ENCODE measurements at regions not wholly inside any gene's neighbourhood (a gene's known extent, or its start where the extent isn't known, plus 50 kb on each side); places are given as distances from the start of the nearest gene placed in this dataset.

DNA sequence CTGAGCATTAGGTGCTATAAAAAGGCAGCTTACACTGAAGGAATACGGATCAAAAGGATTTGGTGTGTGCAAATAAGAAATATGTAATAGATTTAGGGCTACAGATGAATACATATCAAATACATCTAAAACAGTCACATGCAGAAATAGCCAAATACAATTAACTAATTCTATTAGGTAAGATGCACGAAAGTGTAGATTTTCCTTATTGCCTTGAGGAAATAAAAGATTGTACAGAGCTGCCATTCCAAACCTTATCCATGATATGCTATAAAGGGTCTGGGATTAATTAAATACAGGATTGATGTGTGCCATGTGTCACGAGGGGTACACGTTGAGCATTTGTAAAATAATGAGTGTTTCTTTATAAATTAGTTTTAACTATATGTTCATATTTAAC is 107.0 kb upstream of the ELOVL6 start:
- Histone ChIP-seq H4K8ac (replicated peaks; ENCODE audit: insufficient read length, low read depth, low read length) (no peak overlapping the region), H2AK5ac (ENCODE audit: insufficient read length, low read length) (no peak overlapping the region), H3K14ac (ENCODE audit: insufficient read depth, low read length) (no peak overlapping the region), H3K56ac (ENCODE audit: insufficient read length, low read depth, low read length) (no peak overlapping the region), H3K79me1 (ENCODE audit: insufficient read depth, low read depth, low read length, poor library complexity, severe bottlenecking) (no peaks in the 10 kb centered on the region), H3K9me3 (ENCODE audit: control insufficient read depth, low read depth, low read length) (no peaks in the 10 kb centered on the region), H3K27me3 (ENCODE audit: insufficient read depth, low read length) (no peaks in the 10 kb centered on the region), H3K79me2 (ENCODE audit: insufficient read depth, low read length) (no peaks in the 10 kb centered on the region), H4K5ac (ENCODE audit: insufficient read length, low read depth, low read length) (no peak overlapping the region), H4K20me1 (ENCODE audit: control insufficient read depth, insufficient read depth, insufficient read length) (no peaks in the 10 kb centered on the region), H3K27ac (ENCODE audit: insufficient read length, low read depth, low read length) (no peak overlapping the region), H3K9ac (ENCODE audit: extremely low read depth, insufficient read length, low read length) (no peak overlapping the region), H3T11ph (ENCODE audit: low read length) (no peak overlapping the region), H3K23me2 (ENCODE audit: insufficient read length, low read depth, low read length, poor library complexity, severe bottlenecking) (no peaks in the 10 kb centered on the region), H4K91ac (ENCODE audit: insufficient read length, low read depth, low read length) (no peak overlapping the region), H3K4me2 (ENCODE audit: insufficient read depth, insufficient read length, low read length) (no peak overlapping the region), H3K18ac (ENCODE audit: insufficient read length, low read depth, low read length) (no peak overlapping the region), H2BK5ac (ENCODE audit: insufficient read length, low read length) (no peak overlapping the region), H3K23ac (ENCODE audit: insufficient read length, low read depth, low read length) (no peak overlapping the region), H2AFZ (ENCODE audit: low read length) (no peak overlapping the region), H2BK20ac (ENCODE audit: low read depth, low read length, poor library complexity, severe bottlenecking) (no peak overlapping the region), H3K4me1 (ENCODE audit: insufficient read depth, low read length) (no peaks in the 10 kb centered on the region), H2BK120ac (ENCODE audit: low read depth, low read length, poor library complexity, severe bottlenecking) (no peak overlapping the region), H2BK12ac (ENCODE audit: insufficient read length, low read depth, low read length) (no peak overlapping the region), H3K4ac (ENCODE audit: low read depth, low read length) (no peak overlapping the region), H2BK15ac (ENCODE audit: low read depth, low read length) (no peak overlapping the region)
- TF ChIP-seq, protein P1, sequence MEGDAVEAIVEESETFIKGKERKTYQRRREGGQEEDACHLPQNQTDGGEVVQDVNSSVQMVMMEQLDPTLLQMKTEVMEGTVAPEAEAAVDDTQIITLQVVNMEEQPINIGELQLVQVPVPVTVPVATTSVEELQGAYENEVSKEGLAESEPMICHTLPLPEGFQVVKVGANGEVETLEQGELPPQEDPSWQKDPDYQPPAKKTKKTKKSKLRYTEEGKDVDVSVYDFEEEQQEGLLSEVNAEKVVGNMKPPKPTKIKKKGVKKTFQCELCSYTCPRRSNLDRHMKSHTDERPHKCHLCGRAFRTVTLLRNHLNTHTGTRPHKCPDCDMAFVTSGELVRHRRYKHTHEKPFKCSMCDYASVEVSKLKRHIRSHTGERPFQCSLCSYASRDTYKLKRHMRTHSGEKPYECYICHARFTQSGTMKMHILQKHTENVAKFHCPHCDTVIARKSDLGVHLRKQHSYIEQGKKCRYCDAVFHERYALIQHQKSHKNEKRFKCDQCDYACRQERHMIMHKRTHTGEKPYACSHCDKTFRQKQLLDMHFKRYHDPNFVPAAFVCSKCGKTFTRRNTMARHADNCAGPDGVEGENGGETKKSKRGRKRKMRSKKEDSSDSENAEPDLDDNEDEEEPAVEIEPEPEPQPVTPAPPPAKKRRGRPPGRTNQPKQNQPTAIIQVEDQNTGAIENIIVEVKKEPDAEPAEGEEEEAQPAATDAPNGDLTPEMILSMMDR (conservative IDR thresholded peaks at IDR 0.05) = no peak
- Mint-ChIP-seq H3K27ac (no peak overlapping the region), H3K27me3 (ENCODE audit: low read depth) (peaks cover 3% of the 10 kb centered on the region; the same call in 1 of the 2 replicates), H3K4me3 (no peak overlapping the region), H3K4me1 (no peaks in the 10 kb centered on the region; a peak in 1 of 4 replicates), H3K36me3 (ENCODE audit: insufficient read depth in 1 of 3, low read depth in 3 of 3) (no peaks in the 10 kb centered on the region), H3K9me3 (no peaks in the 10 kb centered on the region)
- WGBS (ENCODE audit: extremely low coverage, insufficient read length, low lambda C conversion rate) = no CpG with 5 or more reads among the region's 4 CpGs
- DNase-seq = no peak

Measured in H9 (cell line).